Caco-2 (cell line): ENCODE measurements at regions not wholly inside any gene's neighbourhood (a gene's known extent, or its start where the extent isn't known, plus 50 kb on each side); places are given as distances from the start of the nearest gene placed in this dataset.

Experiments used
- BruUV-seq: library from RNA; stranded (reverse); fragments of 400-500 nt; replicated peaks from 2 replicates; lab custom pipeline; 2021; lab: Mats Ljungman, UMichigan
- CTCF ChIA-PET: fragments of 300-600 bp; sonication (Branson Sonifier 250); formaldehyde crosslinking; loops from one replicate; lab custom pipeline; 2022; ENCODE audit warnings: antibody characterized with exemption; lab: Charles Lee
- POLR2A ChIA-PET: fragments of 300-600 bp; sonication (Branson Sonifier 250); formaldehyde crosslinking; loops from one replicate; lab custom pipeline; 2022; ENCODE audit warnings: antibody characterized with exemption; lab: Charles Lee
- DNase-seq, 2 experiments: peaks; one replicate each; pipeline versions ENCODE4 v3.0.0 to v3.0.0-alpha.2; 2020 to 2022
- H3K27me3 ChIP-seq: replicated peaks from 2 replicates; pipeline ENCODE4 v1.6.0; 2011; ENCODE audit warnings: low read length; ENCODE audit not compliant: control insufficient read depth, insufficient read depth
- H3K36me3 ChIP-seq: 2 replicates; pipeline ENCODE4 v1.5.1; 2011; ENCODE audit warnings: low read length; ENCODE audit not compliant: control insufficient read depth, insufficient read depth
- H3K4me1 ChIP-seq: fragments of 250-450 bp; sonication (Bioruptor Pico); 2 replicates; pipeline ENCODE4 v1.5.1; 2020; ENCODE audit warnings: mild to moderate bottlenecking
- H3K4me3 ChIP-seq: 2 replicates; pipeline ENCODE4 v1.5.1; 2011; ENCODE audit warnings: low read depth, mild to moderate bottlenecking, control low read depth, low read length
- H3K9me3 ChIP-seq: fragments of 250-450 bp; sonication (Bioruptor Pico); 2 replicates; pipeline ENCODE4 v1.5.1; 2020; ENCODE audit warnings: mild to moderate bottlenecking, moderate library complexity
- H3K27ac Mint-ChIP-seq: one replicate; pipeline ENCODE4 v1.8.0; 2022; ENCODE audit warnings: mixed read lengths; ENCODE audit not compliant: unreplicated experiment
- H3K27me3 Mint-ChIP-seq: one replicate; pipeline ENCODE4 v1.8.0; 2022; ENCODE audit warnings: mixed read lengths; ENCODE audit not compliant: insufficient read depth, unreplicated experiment
- H3K36me3 Mint-ChIP-seq: one replicate; pipeline ENCODE4 v1.8.0; 2022; ENCODE audit warnings: mild to moderate bottlenecking, mixed read lengths; ENCODE audit not compliant: insufficient read depth, unreplicated experiment
- H3K4me1 Mint-ChIP-seq: one replicate; pipeline ENCODE4 v1.8.0; 2022; ENCODE audit warnings: low read depth, mixed read lengths; ENCODE audit not compliant: unreplicated experiment
- H3K4me3 Mint-ChIP-seq: one replicate; pipeline ENCODE4 v1.8.0; 2022; ENCODE audit warnings: mild to moderate bottlenecking, moderate library complexity, mixed read lengths; ENCODE audit not compliant: unreplicated experiment
- H3K9me3 Mint-ChIP-seq: one replicate; pipeline ENCODE4 v1.8.0; 2022; ENCODE audit warnings: mixed read lengths; ENCODE audit not compliant: unreplicated experiment
- CTCF ChIP-seq, 2 experiments: fragments of 200-600 bp in 1 of 2; IDR thresholded peaks; 1 replicate in 1 of 2; 2 replicates in 1 of 2; pipeline versions ENCODE4 v1.5.1 to v1.8.0; 2011 to 2022; ENCODE audit warnings: antibody characterized with exemption in 1 of 2, control low read depth in 1 of 2, inconsistent platforms in 1 of 2, low read depth in 1 of 2, low read length in 1 of 2, mild to moderate bottlenecking in 1 of 2, moderate library complexity in 1 of 2; ENCODE audit not compliant: insufficient read depth in 1 of 2, severe bottlenecking in 1 of 2, unreplicated experiment in 1 of 2
- intact Hi-C: fragments of 100-400 bp; cut with micrococcal nuclease; formaldehyde crosslinking; loops from one replicate; pipeline ENCODE4 v1.10.0; 2022; ENCODE audit not compliant: unreplicated experiment

GRCh38 chr2:17245906-17246305 lies 272.3 kb downstream of the RAD51AP2 start:
- ChIA-PET CTCF (no interaction called here), POLR2A (no interaction called here)

GRCh38 chr2:17242813-17243485 lies 275.3 kb downstream of the RAD51AP2 start:
- intact Hi-C loops, result no loop called here
- H3K4me1 Mint-ChIP-seq, result no peaks in the 10 kb centered on the region
- no peaks in the 10 kb centered on the region for H3K27me3 ChIP-seq
- no TSS peak for BruUV-seq
- peak in 1 of 2 experiments; percentile 14 for TF ChIP-seq CTCF (IDR thresholded peaks at IDR 0.05; ENCODE audit: insufficient read depth in 1 of 2, low read depth in 1 of 2, low read length in 1 of 2, severe bottlenecking in 1 of 2, unreplicated experiment in 1 of 2)
- peaks cover 2% of the 10 kb centered on the region for H3K27me3 Mint-ChIP-seq
- no peaks in the 10 kb centered on the region for H3K4me1 ChIP-seq
- no peak overlapping the region for H3K4me3 Mint-ChIP-seq
- no peak for DNase-seq
- no peaks in the 10 kb centered on the region for H3K36me3 ChIP-seq
- CTCF ChIA-PET, result no interaction called here
- POLR2A ChIA-PET, result no interaction called here
- no peaks in the 10 kb centered on the region for H3K36me3 Mint-ChIP-seq
- H3K27ac Mint-ChIP-seq, result no peak overlapping the region
- H3K4me3 ChIP-seq, result no peak overlapping the region
- no peaks in the 10 kb centered on the region for H3K9me3 ChIP-seq
- H3K9me3 Mint-ChIP-seq, result no peaks in the 10 kb centered on the region

More at GRCh38 chr2:17245906-17246305, 272.3 kb downstream of the RAD51AP2 start:
- Mint-ChIP-seq H3K4me3 (no peak overlapping the region), H3K27me3 (peaks cover 8% of the 10 kb centered on the region), H3K36me3 (no peaks in the 10 kb centered on the region), H3K27ac (no peak overlapping the region), H3K9me3 (no peaks in the 10 kb centered on the region), H3K4me1 (no peaks in the 10 kb centered on the region)
- no peaks in the 10 kb centered on the region for H3K4me1 ChIP-seq
- no TSS peak for BruUV-seq
- no peaks in the 10 kb centered on the region for H3K9me3 ChIP-seq
- DNase-seq, result no peak
- no peak for TF ChIP-seq CTCF (IDR thresholded peaks at IDR 0.05; ENCODE audit: insufficient read depth in 1 of 2, low read depth in 1 of 2, low read length in 1 of 2, severe bottlenecking in 1 of 2, unreplicated experiment in 1 of 2)
- H3K27me3 ChIP-seq, result no peaks in the 10 kb centered on the region
- no peaks in the 10 kb centered on the region for H3K36me3 ChIP-seq
- no peak overlapping the region for H3K4me3 ChIP-seq
- intact Hi-C loops, result no loop called here

- no peak overlapping the region for H3K4me3 Mint-ChIP-seq
- BruUV-seq, result no TSS peak
- H3K9me3 ChIP-seq, result no peaks in the 10 kb centered on the region
- H3K27me3 Mint-ChIP-seq, result peaks cover 7% of the 10 kb centered on the region
- intact Hi-C loops, result no loop called here
- H3K4me1 ChIP-seq, result no peaks in the 10 kb centered on the region
- H3K27me3 ChIP-seq, result no peaks in the 10 kb centered on the region
- H3K36me3 ChIP-seq, result no peaks in the 10 kb centered on the region
- H3K4me3 ChIP-seq, result no peak overlapping the region
- no peaks in the 10 kb centered on the region for H3K36me3 Mint-ChIP-seq
- H3K4me1 Mint-ChIP-seq, result no peaks in the 10 kb centered on the region
- H3K27ac Mint-ChIP-seq, result no peak overlapping the region
- no peak for TF ChIP-seq CTCF (IDR thresholded peaks at IDR 0.05; ENCODE audit: insufficient read depth in 1 of 2, low read depth in 1 of 2, low read length in 1 of 2, severe bottlenecking in 1 of 2, unreplicated experiment in 1 of 2)
- ChIA-PET CTCF (no interaction called here), POLR2A (no interaction called here)
- DNase-seq, result no peak
- no peaks in the 10 kb centered on the region for H3K9me3 Mint-ChIP-seq
Observed at GRCh38 chr2:17239550-17239949, 278.7 kb downstream of the RAD51AP2 start.
